Neuronal stem cell (in vitro differentiated cells): ENCODE measurements at regions not wholly inside any gene's neighbourhood (a gene's known extent, or its start where the extent isn't known, plus 50 kb on each side); places are given as distances from the start of the nearest gene placed in this dataset.

Experiments
- DNase-seq: peaks from one replicate; pipeline ENCODE4 v3.0.0-alpha.2; 2013; ENCODE audit warnings: low spot score
- H2AFZ ChIP-seq: one replicate; pipeline ENCODE4 v1.6.1; 2013; ENCODE audit warnings: mild to moderate bottlenecking, low read length, inconsistent platforms
- H2AK5ac ChIP-seq: 2 replicates; pipeline ENCODE4 v1.6.1; 2013; ENCODE audit warnings: low read depth, mild to moderate bottlenecking, inconsistent platforms, low read length, moderate library complexity, mixed read lengths
- H2BK120ac ChIP-seq: 2 replicates; pipeline ENCODE4 v1.6.1; 2013; ENCODE audit warnings: low read depth, mild to moderate bottlenecking, inconsistent platforms, low read length, moderate library complexity, mixed read lengths
- H2BK12ac ChIP-seq: one replicate; pipeline ENCODE4 v1.6.1; 2013; ENCODE audit warnings: low read length, inconsistent platforms
- H2BK15ac ChIP-seq: 2 replicates; pipeline ENCODE4 v1.6.1; 2013; ENCODE audit warnings: mild to moderate bottlenecking, low read length, inconsistent platforms, mixed read lengths
- H2BK5ac ChIP-seq: one replicate; pipeline ENCODE4 v1.6.1; 2013; ENCODE audit warnings: inconsistent platforms, mild to moderate bottlenecking, low read length, moderate library complexity
- H3K14ac ChIP-seq: one replicate; pipeline ENCODE4 v1.6.1; 2013; ENCODE audit warnings: low read length, inconsistent platforms
- H3K18ac ChIP-seq: 2 replicates; pipeline ENCODE4 v1.6.1; 2013; ENCODE audit warnings: low read length, inconsistent platforms
- H3K23ac ChIP-seq: 2 replicates; pipeline ENCODE4 v1.6.1; 2013; ENCODE audit warnings: low read depth, mild to moderate bottlenecking, mixed read lengths, low read length, inconsistent platforms; ENCODE audit not compliant: poor library complexity
- H3K27ac ChIP-seq: replicated peaks from 3 replicates; pipeline ENCODE4 v1.5.1; 2013; ENCODE audit warnings: low read length, inconsistent platforms
- H3K27me3 ChIP-seq, 3 experiments: 2 replicates each; pipeline ENCODE4 v1.6.1; 2013; ENCODE audit warnings: low read length in 3 of 3, mild to moderate bottlenecking in 2 of 3, inconsistent platforms in 1 of 3, low read depth in 1 of 3, mixed read lengths in 1 of 3, moderate library complexity in 1 of 3; ENCODE audit not compliant: control insufficient read depth in 3 of 3, insufficient read depth in 3 of 3
- H3K36me3 ChIP-seq, 2 donors: replicated peaks in 1 of 2; 2 replicates each; pipeline ENCODE4 v1.6.1; 2013; ENCODE audit warnings: low read length in 2 of 2; ENCODE audit not compliant: control insufficient read depth in 2 of 2, insufficient read depth in 2 of 2
- H3K4ac ChIP-seq: 2 replicates; pipeline ENCODE4 v1.6.1; 2013; ENCODE audit warnings: inconsistent platforms, mild to moderate bottlenecking, low read length, moderate library complexity
- H3K4me1 ChIP-seq, 2 donors: 1 replicate in 1 of 2; 2 replicates in 1 of 2; pipeline ENCODE4 v1.6.1; 2013; ENCODE audit warnings: low read length in 2 of 2, low read depth in 1 of 2; ENCODE audit not compliant: control insufficient read depth in 2 of 2, insufficient read depth in 1 of 2
- H3K4me2 ChIP-seq: one replicate; pipeline ENCODE4 v1.6.1; 2013; ENCODE audit warnings: mild to moderate bottlenecking, low read length, inconsistent platforms; ENCODE audit not compliant: insufficient read depth, poor library complexity, severe bottlenecking
- H3K4me3 ChIP-seq, 2 donors: 2 replicates each; pipeline ENCODE4 v1.5.1; 2013; ENCODE audit warnings: low read length in 2 of 2, mild to moderate bottlenecking in 2 of 2, inconsistent platforms in 1 of 2, moderate library complexity in 1 of 2
- H3K79me1 ChIP-seq: one replicate; pipeline ENCODE4 v1.6.1; 2013; ENCODE audit warnings: low read depth, mild to moderate bottlenecking, inconsistent platforms, low read length, moderate library complexity
- H3K9ac ChIP-seq: one replicate; pipeline ENCODE4 v1.6.1; 2013; ENCODE audit warnings: mild to moderate bottlenecking, low read depth, low read length, inconsistent platforms; ENCODE audit not compliant: poor library complexity
- H3K9me3 ChIP-seq, 2 donors: replicated peaks in 1 of 2; 2 replicates each; pipeline versions ENCODE3 to v1.6.1; 2013; ENCODE audit warnings: low read length in 2 of 2, mild to moderate bottlenecking in 2 of 2, inconsistent platforms in 1 of 2, low read depth in 1 of 2, mixed read lengths in 1 of 2, moderate library complexity in 1 of 2; ENCODE audit not compliant: control insufficient read depth in 2 of 2, insufficient read depth in 1 of 2
- H4K8ac ChIP-seq: one replicate; pipeline ENCODE4 v1.6.1; 2013; ENCODE audit warnings: low read depth, mild to moderate bottlenecking, inconsistent platforms, low read length, moderate library complexity
- H4K91ac ChIP-seq: one replicate; pipeline ENCODE4 v1.6.1; 2013; ENCODE audit warnings: low read length, low read depth, mild to moderate bottlenecking, inconsistent platforms; ENCODE audit not compliant: poor library complexity
- WGBS, 2 donors: extraction: QIAGEN DNeasy Blood & Tissue Kit; methylation state at CpG; one replicate each; pipeline ENCODE4 v1.1.7; 2013; ENCODE audit warnings: missing lambda C conversion rate in 2 of 2, mixed read lengths in 1 of 2; ENCODE audit not compliant: insufficient read length in 2 of 2, insufficient replicate concordance in 1 of 2; ENCODE audit errors: extremely low coverage in 2 of 2; 5-methylcytosine and 5-hydroxymethylcytosine counted together

GRCh38 chr17:70558821-70559220, 389.5 kb downstream of the KCNJ2 start:
- Histone ChIP-seq H3K9ac (no peak overlapping the region), H3K36me3 (no peaks in the 10 kb centered on the region), H3K14ac (no peak overlapping the region), H2BK5ac (no peak overlapping the region), H2AFZ (no peak overlapping the region), H2BK120ac (no peak overlapping the region), H2AK5ac (no peak overlapping the region), H3K18ac (no peak overlapping the region), H3K23ac (no peak overlapping the region), H4K91ac (no peak overlapping the region), H3K4me3 (no peak overlapping the region), H2BK12ac (no peak overlapping the region), H2BK15ac (no peak overlapping the region), H3K27ac (no peak overlapping the region), H3K4me2 (no peak overlapping the region), H3K79me1 (no peaks in the 10 kb centered on the region), H3K4me1 (no peaks in the 10 kb centered on the region), H4K8ac (no peak overlapping the region), H3K27me3 (no peaks in the 10 kb centered on the region), H3K9me3 (no peaks in the 10 kb centered on the region), H3K4ac (no peak overlapping the region)
- DNase-seq: no peak
- WGBS, 2 donors: no CpG with 5 or more reads among the region's 3 CpGs

DNA sequence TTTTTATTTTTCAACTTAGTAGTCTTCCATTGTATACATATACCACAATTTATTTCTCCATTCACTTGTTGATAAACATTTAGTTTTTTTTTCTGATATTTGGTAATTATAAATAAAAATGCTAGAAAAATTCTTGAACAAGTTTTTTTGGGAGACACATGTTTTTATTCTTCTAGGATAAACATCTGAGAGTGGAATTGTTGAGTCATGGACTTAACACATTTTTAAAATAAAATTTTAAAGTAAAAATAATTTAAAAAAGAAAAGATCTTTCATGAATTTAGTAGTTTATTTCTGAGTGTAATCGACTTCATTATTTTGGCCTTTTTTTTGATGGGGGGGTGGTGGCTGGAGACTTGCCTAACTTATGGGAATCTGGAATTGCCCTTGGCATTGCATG, 391.1 kb downstream of the KCNJ2 start:
- H2BK12ac ChIP-seq: no peak overlapping the region
- H4K91ac ChIP-seq: no peak overlapping the region
- no peaks in the 10 kb centered on the region for H3K27me3 ChIP-seq
- no peak overlapping the region for H3K9ac ChIP-seq
- no peak overlapping the region for H2AFZ ChIP-seq
- H3K14ac ChIP-seq: no peak overlapping the region
- H2BK5ac ChIP-seq: no peak overlapping the region
- H2BK15ac ChIP-seq: no peak overlapping the region
- no peak overlapping the region for H3K18ac ChIP-seq
- no peaks in the 10 kb centered on the region for H3K36me3 ChIP-seq
- H3K4ac ChIP-seq: no peak overlapping the region
- no peak overlapping the region for H3K23ac ChIP-seq
- no peak overlapping the region for H3K4me2 ChIP-seq
- H4K8ac ChIP-seq: no peak overlapping the region
- no peak overlapping the region for H2BK120ac ChIP-seq
- H3K4me1 ChIP-seq: no peaks in the 10 kb centered on the region
- H3K27ac ChIP-seq: no peak overlapping the region
- H3K9me3 ChIP-seq: no peaks in the 10 kb centered on the region
- WGBS, 2 donors: no CpG with 5 or more reads among the region's 1 CpG
- DNase-seq: no peak
- no peak overlapping the region for H3K4me3 ChIP-seq
- H2AK5ac ChIP-seq: no peak overlapping the region
- H3K79me1 ChIP-seq: no peaks in the 10 kb centered on the region

DNA sequence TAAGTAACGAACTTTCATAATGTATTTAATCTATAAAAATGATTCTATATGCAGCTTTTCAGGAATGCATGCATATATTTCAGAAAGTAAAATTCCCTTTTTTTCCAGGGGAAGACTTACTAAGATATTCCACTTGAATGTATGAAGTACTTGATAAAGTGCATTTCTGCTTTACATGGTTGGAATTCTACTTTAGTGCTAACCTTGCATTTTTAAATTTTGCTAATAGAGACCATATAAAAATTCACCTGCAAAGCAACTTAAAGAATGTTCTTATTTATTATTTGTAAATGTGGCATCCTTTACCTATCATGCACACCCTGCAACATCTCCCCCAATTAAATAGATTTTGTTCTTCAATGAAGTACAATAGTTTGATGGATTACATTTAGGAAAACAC, 392.8 kb downstream of the KCNJ2 start:
- Histone ChIP-seq H3K4ac (no peak overlapping the region), H4K8ac (no peak overlapping the region), H2BK5ac (no peak overlapping the region), H2AK5ac (no peak overlapping the region), H2AFZ (no peak overlapping the region), H3K4me2 (no peak overlapping the region), H2BK12ac (no peak overlapping the region), H2BK15ac (no peak overlapping the region), H3K79me1 (no peaks in the 10 kb centered on the region), H3K4me1 (no peaks in the 10 kb centered on the region), H3K36me3 (no peaks in the 10 kb centered on the region), H3K4me3 (no peak overlapping the region), H4K91ac (no peak overlapping the region), H2BK120ac (no peak overlapping the region), H3K23ac (no peak overlapping the region), H3K27me3 (no peaks in the 10 kb centered on the region), H3K14ac (no peak overlapping the region), H3K9ac (no peak overlapping the region), H3K18ac (no peak overlapping the region), H3K9me3 (no peaks in the 10 kb centered on the region), H3K27ac (no peak overlapping the region)
- no peak for DNase-seq
- WGBS, 2 donors: no CpG with 5 or more reads among the region's 1 CpG

GRCh38 chr17:70563281-70563820, 394.0 kb downstream of the KCNJ2 start:
- Histone ChIP-seq H4K91ac (no peak overlapping the region), H3K4me2 (no peak overlapping the region), H3K27me3 (no peaks in the 10 kb centered on the region), H3K4me3 (no peak overlapping the region), H3K18ac (no peak overlapping the region), H3K23ac (no peak overlapping the region), H4K8ac (no peak overlapping the region), H2BK12ac (no peak overlapping the region), H3K9me3 (no peaks in the 10 kb centered on the region), H2BK5ac (no peak overlapping the region), H3K4me1 (no peaks in the 10 kb centered on the region), H3K79me1 (no peaks in the 10 kb centered on the region), H3K9ac (no peak overlapping the region), H2BK120ac (no peak overlapping the region), H3K27ac (no peak overlapping the region), H3K4ac (no peak overlapping the region), H3K14ac (no peak overlapping the region), H2BK15ac (no peak overlapping the region), H2AK5ac (no peak overlapping the region), H2AFZ (peak overlapping the region; percentile 1), H3K36me3 (no peaks in the 10 kb centered on the region)
- WGBS, 2 donors: no CpG with 5 or more reads among the region's 2 CpGs
- DNase-seq: no peak
